AML-193 (cell line): ENCODE measurements at regions not wholly inside any gene's neighbourhood (a gene's known extent, or its start where the extent isn't known, plus 50 kb on each side); places are given as distances from the start of the nearest gene placed in this dataset.

Experiments
- DNase-seq, 2 experiments: peaks; one replicate each; lab custom pipeline; 2025; lab: John Stamatoyannopoulos, UW

DNA sequence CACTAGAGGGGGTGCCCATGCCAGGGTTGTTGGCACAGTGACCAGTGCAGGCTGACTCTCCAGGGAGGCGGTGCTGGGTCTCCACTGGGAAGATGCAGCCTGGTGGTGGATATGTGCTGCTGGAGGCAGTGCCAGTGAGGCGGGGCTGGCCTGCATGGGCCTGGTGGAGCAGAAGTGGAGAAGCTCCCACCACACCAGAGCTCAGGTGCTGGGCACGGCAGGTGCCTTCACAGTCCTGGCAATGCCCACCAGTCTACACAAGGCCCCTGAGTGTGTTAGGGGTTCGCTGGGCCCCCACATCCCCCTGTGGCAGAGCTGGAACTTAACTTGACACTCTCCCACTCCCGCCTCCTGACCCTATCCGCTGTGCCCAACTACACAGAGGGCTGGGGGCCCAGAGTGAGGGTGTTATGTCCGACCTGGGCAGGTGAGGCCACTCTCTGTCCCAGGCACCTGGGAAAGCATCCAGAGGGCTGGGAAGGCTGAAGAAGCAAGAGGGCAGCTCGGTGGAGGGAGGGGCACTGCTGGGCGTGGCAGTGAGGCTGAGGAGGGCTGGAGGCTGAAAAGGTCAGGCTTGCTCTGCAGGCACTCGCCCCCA is 102.4 kb upstream of the B3GAT1 start:
- DNase-seq, result no peak

DNA sequence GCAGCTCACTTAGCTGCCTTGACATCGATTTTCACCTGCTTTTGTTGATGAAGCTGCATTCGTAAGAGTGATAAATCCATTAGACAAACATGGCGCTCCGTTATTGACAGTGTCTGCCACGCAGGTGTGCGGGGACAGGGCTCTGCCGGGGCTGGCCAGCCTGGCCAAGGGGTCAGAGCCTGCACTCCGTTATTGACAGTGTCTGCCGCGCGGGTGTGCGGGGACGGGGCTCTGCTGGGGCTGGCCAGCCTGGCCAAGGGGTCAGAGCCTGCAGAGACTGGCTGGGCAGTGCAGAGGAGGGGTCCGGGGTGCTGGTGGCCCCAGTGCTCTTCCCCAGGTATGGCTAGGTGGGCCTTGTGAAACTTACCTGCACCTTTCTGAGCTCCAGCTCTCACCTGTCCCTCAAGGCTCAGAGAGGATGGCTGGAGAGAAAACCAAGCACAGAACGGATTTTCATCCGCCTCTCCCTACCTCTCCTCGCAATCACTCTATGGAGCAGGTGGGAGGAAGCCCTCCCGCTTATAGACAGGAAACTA is 101.6 kb upstream of the B3GAT1 start:
- DNase-seq, result no peak

DNA sequence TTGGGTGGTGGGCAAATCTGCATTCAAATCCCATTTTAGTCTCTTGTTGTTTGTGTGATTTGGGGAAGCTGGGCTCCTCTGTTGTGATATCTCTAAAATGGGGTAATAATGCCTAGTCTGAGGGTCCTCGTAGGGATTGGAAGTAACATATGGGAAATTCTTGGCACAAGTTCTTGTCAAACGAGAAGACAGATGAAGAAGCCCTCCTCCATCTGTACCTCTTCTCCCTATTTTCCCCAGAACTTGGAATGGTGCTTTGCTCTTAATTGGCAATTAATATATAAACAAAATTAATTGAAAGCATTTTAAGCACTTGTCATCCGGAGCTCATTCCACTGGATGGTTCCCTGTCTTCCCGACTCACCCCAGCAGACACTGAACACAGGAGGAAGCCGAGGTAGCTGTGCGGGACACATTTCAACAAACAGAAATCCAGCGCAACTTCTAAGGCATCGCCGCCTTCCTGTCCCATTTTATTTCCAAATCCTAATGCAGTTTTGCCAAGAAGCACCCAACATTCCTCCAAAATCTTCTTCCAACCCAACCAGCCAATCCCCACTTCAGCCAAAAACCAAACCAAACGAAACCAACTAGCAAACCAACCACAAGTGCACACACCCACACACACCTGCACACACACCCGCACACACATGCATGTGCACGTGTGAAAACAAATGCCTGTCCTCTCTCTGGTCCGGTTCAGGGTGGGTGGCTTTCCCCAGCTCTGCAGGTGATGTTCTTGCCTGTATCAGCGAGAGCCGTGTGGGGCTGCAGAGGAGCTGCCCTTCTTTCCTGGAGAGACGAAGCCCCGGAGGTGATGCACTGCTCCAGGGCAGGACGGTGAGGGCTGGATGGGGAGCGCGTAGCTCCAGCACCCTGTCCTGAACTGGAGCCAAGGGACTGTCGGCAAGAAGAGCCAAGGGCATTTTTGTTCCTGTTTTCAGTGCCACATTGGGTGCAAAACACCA is 100.8 kb upstream of the B3GAT1 start:
- DNase-seq, result no peak

- no peak for DNase-seq
Observed at GRCh38 chr11:134512061-134512460, 100.0 kb upstream of the B3GAT1 start.

- DNase-seq, result no peak
Observed at GRCh38 chr11:134511255-134511654, 99.2 kb upstream of the B3GAT1 start.

DNA sequence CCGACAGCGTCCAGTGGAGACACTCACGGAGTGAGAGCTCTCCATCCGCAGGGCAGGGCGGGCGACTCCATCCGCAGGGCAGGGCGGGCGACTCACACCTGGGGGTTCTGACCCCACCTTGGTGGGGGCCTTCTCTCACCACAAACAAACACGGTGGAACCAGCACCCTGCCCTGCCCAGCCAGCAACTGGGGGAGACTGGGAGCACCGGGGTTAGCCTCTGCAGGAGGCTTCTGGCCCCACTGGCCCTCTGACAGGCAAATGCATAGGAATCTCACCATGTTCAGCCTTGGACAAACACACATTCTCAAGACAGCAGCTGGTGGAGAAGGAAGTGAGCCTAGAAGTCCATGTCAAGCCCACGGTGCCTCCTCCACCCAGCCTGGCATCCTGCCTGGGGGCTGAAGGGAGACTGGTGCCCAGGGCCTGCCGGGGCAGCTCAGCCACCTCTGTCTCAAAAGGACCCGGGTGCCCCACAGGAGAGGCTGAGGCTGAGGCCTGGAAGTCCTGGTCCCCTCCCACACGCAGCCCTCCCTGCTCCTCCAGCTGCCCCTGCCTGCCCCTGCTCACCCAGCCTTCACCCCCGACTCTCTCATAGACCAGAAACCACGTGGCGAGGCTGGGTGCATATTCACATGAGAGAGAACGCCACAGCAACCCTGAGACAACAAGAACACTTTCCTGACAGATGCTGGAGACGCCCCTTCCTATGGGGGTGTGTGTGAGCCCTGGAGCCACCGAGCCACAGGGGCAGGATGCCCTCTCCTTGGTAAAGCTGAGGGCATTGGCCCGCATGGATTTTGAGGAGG is 98.4 kb upstream of the B3GAT1 start:
- no peak for DNase-seq

- DNase-seq, result no peak
Observed at GRCh38 chr11:134509381-134510232, 97.6 kb upstream of the B3GAT1 start.

- DNase-seq, result no peak
Observed at GRCh38 chr11:134508219-134508990, 96.4 kb upstream of the B3GAT1 start.

DNA sequence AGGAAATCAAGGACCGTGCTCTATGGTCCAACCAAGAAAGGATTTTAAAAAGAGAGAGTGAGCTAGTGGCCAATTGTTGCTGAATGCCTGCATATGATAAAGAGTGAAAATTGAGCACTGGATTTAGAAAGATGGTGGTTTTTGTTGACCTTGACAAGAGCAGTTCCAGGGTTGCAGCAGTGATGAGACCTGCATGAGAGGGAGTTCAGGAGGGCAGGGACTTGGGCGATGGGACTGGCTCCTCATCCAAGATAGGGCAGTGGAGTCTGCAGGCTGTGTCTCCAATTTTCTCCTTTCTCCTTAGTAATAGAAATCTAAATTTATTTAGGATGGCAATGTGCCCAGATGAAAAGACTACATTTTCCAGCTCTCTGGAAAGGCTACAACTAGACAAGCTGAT is 94.0 kb upstream of the B3GAT1 start:
- no peak for DNase-seq

DNA sequence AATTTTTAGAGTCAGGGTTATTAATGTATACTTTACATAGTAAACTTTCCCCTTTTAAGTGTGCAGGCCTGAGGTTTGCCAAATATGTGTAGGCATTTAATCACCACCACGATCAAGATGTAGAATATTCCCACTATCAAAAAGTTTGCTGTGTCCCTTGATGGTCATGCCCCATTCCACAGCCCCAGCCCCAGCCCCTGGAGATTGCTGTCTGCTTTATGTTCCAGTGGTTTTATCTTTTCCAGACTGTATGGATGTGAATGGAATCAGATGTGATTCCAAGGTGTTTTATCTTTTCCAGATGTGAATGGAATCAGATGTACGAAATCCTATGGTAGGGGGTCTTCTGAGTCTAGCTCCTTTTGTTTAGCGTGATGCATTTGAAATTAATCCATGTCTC is 93.1 kb upstream of the B3GAT1 start:
- no peak for DNase-seq

GRCh38 chr11:134504146-134504905 is 92.3 kb upstream of the B3GAT1 start:
- DNase-seq, result no peak

DNA sequence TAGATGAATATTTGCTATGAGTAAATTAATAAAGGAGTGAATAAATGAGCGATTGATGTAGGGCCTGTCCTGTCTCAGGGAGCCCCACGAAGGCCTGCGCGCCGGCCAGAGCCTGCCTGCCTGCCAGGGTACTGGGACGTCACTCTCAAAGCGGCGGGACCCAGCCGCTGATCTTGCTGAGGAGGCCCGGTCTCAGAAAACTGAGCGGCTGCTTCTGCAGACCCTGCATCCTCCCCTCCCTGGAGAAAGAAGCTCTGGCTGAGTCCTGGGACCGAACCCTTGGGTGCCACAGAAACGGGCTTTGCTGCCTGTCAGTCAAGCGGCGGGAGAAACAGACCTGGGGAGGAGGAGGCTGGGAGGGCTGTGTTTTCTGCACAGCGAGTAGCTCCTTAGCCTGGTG is 91.6 kb upstream of the B3GAT1 start:
- no peak for DNase-seq

GRCh38 chr11:134503100-134503499 is 91.1 kb upstream of the B3GAT1 start:
- no peak for DNase-seq

GRCh38 chr11:134502153-134502550 is 90.1 kb upstream of the B3GAT1 start:
- no peak for DNase-seq

- DNase-seq, result no peak
Observed at GRCh38 chr11:134501406-134502152, 89.5 kb upstream of the B3GAT1 start.

DNA sequence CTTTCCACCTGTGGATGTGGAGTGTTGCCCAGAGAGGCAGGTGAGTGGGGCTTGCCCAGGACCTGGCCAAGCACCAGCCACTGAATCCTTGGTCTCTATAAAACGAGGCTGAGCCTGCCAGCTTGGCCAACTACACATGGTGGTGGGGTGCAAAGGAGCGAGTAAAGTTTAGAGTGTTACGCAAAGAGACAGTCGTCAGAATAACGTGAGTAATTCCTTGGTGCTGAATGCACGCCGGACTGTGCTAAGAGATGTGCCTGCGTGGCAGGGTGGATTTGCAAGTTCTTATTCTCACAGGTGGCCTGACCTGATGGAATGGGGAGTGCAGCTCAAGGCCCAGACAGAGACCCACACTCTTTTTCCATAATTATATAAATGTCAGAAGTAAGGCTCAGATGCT is 88.6 kb upstream of the B3GAT1 start:
- no peak for DNase-seq

- no peak for DNase-seq
Observed at GRCh38 chr11:134499990-134500389, 87.9 kb upstream of the B3GAT1 start.

- no peak for DNase-seq
Observed at GRCh38 chr11:134498326-134499139, 86.5 kb upstream of the B3GAT1 start.
